HG03039 (cell line): ENCODE measurements at regions not wholly inside any gene's neighbourhood (a gene's known extent, or its start where the extent isn't known, plus 50 kb on each side); places are given as distances from the start of the nearest gene placed in this dataset.

Experiments used
- ATAC-seq: cut with Tn5 transposase; IDR thresholded peaks from one replicate; pipeline ENCODE4 v1.9.1; 2021; ENCODE audit warnings: mild to moderate bottlenecking, moderate library complexity; ENCODE audit not compliant: unreplicated experiment

DNA sequence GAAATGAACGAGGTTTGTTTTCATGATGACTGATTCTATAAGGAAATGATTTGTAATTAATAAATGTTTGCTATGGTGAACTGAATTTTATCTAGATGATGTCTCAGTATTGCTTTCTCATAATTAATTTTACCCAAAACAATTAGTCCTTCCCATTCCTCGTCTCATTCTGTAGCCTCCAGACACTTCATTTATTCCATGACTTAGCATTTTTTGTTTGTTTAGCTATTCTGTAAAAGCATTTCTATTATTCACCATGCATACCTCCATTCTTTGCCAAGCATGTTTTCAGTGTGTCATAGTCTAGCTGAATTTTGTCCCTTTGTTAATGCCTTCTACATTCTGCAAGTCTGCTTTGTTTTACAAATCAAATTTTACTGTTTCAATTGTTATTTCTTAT is 137.4 kb upstream of the RPL10L start:
- no peak for ATAC-seq

- ATAC-seq: no peak
Observed at GRCh38 chr14:46782281-46782680, 130.7 kb upstream of the RPL10L start.

GRCh38 chr14:46769292-46769691 is 117.7 kb upstream of the RPL10L start:
- peak; percentile 99 for ATAC-seq

- no peak for ATAC-seq
Observed at GRCh38 chr14:46747001-46747652, 95.5 kb upstream of the RPL10L start.

- ATAC-seq: no peak
Observed at GRCh38 chr14:46734286-46734685, 82.7 kb upstream of the RPL10L start.

GRCh38 chr14:46717211-46717610 is 65.6 kb upstream of the RPL10L start:
- ATAC-seq: no peak
